VCaP (cell line): ENCODE measurements at regions not wholly inside any gene's neighbourhood (a gene's known extent, or its start where the extent isn't known, plus 50 kb on each side); places are given as distances from the start of the nearest gene placed in this dataset.
"Not testable (repeated sequence)": the region's sequence is repeated elsewhere in the genome, so short reads cannot be mapped to it uniquely, and the experiment has no call there.

Experiments
- H3K27ac ChIP-seq: fragments of 450-650 bp; 2 replicates; pipeline ENCODE4 v1.5.1; 2017
- TF ChIP-seq, protein P1 (sequence below): fragments of 450-650 bp; conservative IDR thresholded peaks from 2 replicates; pipeline ENCODE4 v1.5.1; 2017; ENCODE audit warnings: mild to moderate bottlenecking, moderate library complexity

DNA sequence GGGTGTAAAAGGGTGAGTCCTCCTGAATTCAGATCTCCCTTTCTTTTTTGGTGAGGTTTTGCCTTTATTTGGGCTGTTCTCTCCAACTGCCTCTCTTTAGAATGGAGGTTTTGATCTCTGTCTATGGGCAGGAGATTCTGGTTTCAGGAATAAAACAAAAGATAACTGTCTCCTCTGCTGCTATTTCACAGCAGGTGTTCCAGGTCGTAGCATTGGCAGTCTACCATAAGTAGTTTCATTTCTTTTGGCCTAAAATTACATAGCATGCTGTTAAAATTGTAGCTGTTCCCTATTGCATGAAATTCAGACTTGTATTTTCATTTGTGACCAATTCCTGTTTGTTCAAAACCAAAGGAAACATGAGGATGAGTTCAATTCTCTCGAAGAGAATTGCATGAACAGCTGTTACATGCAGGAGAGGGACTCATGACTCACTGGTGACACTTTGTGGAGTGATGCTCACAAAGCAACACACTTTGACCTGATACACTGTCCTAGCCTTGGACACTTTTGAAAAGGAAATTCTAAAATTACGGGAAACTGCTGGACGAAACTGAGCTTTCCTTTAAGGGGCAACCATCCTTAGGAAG is 76.8 kb upstream of the SIRPG start:
- no peak overlapping the region for H3K27ac ChIP-seq
- TF ChIP-seq, protein P1, sequence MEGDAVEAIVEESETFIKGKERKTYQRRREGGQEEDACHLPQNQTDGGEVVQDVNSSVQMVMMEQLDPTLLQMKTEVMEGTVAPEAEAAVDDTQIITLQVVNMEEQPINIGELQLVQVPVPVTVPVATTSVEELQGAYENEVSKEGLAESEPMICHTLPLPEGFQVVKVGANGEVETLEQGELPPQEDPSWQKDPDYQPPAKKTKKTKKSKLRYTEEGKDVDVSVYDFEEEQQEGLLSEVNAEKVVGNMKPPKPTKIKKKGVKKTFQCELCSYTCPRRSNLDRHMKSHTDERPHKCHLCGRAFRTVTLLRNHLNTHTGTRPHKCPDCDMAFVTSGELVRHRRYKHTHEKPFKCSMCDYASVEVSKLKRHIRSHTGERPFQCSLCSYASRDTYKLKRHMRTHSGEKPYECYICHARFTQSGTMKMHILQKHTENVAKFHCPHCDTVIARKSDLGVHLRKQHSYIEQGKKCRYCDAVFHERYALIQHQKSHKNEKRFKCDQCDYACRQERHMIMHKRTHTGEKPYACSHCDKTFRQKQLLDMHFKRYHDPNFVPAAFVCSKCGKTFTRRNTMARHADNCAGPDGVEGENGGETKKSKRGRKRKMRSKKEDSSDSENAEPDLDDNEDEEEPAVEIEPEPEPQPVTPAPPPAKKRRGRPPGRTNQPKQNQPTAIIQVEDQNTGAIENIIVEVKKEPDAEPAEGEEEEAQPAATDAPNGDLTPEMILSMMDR: peak; percentile 69

DNA sequence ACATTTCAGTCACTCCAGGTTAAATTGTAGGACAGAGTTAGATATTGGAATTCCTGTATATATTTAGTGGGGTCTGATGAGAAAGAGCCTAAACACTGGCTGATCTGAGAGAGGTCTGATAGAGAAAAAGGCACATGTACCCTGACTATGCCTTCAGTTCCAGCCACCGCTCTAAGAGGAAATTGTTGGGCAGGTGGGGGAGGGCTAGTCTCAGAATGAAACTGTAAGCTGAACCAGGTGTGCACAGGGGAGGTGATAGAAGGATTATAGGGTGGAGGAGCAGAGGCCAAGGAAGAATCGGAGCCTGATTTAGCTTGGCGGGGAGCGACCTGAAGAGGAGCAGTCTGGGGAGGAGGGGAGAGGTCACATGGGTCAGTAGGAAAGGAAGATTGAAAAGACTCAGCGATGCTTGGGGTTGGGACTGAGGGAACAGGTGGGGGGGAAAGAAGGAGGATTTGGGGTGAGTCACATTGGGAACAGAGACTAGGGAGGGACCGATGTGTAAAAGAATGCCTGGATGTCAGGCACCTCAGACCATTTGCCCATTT is 74.3 kb upstream of the SIRPG start:
- H3K27ac ChIP-seq: not testable (repeated sequence)

DNA sequence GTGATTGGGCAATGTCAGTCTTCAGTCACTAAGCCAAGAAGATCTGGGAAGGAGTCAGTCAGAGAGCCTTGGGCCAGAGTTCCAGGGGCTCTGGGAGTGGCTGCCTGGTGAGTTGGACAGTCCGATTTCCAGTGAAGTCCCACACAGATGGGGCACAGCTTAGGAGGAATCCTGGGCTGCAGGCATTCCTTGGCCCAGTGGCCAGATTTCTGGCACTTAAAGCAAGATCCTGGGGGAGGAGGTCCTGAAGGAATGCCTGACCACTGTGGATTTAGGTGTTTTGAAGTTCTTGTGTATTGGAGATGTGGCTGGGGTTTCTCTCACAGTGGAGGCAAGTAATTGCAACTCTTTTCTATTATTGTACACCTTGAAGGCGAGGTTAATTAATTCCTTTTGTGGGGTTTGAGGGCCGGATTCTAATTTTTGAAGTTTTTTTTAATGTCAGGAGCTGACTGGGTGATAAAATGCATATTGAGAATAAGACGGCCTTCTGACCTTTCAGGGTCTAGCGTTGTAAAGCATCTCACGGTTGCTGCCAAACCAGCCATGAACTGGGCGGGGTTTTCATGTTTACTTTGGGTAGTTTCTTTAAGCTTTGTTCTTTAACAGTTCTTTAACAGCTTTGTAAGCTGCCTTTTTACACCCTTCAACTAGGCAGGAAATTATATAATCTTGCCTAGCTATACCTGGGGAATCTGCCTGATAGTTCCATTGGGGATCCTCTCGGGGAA is 73.6 kb upstream of the SIRPG start:
- H3K27ac ChIP-seq: not testable (repeated sequence)

DNA sequence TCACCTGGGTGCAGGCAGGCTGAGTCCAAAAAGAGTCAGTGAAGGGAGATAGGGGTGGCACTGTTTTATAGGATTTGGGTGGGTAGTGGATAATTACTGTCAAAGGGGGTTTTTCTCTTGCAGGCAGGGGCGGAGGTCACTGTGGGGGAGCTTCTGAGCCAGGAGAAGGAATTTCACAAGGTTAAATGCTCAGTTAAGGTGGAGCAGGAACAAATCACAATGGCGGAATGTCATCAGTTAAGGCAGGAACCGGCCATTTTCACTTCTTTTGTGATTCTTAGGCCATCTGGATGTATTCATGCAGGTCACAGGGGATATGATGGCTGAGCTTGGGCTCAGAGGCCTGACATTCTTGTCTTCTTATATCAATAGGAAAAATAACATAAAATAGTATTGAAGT is 69.7 kb upstream of the SIRPG start:
- H3K27ac ChIP-seq: not testable (repeated sequence)

DNA sequence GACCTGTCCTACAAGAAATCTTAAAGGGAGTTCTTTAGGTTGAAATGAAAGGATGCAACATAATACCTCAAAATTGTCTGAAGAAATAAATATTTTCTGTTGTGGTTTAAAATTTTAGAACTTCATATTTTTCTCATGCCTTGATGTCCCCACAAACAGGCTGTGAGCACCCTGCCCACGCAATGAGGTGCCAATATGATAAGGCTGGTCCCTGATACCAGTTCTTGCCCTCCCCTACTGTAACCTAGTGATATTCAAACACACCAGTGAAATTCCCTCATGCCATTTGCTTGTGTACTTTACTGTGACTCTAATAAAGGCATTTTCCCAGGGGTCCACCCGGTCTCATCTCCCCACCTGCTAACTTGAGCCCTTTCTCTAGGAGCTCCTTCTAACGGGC is 67.3 kb upstream of the SIRPG start:
- TF ChIP-seq, protein P1: no peak
- H3K27ac ChIP-seq: no peak overlapping the region

DNA sequence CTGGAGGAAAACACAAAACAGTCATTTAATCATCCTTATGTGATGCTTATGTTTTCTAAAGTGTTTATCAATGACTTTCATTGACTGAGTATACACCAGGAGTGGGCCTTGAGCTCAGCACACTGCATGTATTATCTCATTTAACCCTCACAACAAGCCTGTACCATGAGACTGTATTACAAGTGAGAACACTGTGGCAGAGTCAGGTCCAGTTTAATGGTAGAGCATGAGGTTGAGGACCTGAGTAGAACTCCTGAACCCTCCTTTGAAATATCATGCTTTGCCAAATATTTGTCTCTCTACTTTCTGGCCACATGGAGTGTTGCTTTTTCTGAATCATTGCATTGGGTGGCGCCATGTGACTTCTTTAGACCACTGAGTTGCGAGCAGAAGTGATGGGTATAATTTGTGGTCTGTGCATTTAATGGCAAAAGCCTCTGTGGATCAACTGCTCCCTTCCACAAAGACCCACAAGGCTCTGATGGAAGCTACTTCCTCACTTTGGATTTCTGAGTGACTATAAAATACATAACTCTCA is 65.0 kb upstream of the SIRPG start:
- TF ChIP-seq, protein P1: no peak
- no peak overlapping the region for H3K27ac ChIP-seq

DNA sequence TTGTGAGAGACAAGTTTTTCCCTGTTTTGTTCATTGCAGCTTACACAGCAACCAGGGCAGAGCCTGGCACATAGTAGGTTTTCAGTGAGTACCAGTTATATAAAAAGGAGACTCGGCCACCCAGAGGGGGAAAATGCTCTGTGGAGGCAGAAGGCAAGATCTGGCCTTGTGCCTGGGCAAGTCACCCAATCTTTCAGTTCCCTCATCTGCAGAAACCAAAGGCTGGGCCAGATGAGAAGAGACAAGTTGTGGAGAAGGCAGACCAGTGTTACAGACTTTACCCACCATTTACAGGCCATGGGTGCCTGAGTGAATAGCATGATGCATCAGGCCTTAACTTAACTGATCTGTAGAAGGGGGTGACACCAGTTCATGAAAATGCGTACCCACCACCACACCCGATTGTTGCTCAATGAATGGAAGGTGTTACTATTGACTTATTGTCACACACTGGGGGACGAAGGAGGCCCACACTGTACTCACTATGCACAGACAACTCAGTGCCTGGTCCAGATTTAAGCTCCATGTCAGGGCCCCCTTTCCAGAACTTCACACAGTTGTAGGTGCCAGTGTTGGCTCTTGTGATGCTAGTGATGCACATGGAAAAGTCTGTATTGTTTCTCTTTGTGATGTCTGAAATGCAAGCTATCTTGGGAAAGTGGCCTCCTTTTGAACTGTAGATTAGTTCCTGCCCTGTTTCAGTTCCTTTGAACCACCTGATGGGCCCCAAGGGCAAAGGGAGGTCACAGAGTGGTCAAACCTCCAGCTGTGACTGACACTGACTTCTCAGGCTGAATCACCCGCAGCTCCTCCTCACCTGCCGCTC is 64.3 kb upstream of the SIRPG start:
- no peak overlapping the region for H3K27ac ChIP-seq
- TF ChIP-seq, protein P1: no peak

DNA sequence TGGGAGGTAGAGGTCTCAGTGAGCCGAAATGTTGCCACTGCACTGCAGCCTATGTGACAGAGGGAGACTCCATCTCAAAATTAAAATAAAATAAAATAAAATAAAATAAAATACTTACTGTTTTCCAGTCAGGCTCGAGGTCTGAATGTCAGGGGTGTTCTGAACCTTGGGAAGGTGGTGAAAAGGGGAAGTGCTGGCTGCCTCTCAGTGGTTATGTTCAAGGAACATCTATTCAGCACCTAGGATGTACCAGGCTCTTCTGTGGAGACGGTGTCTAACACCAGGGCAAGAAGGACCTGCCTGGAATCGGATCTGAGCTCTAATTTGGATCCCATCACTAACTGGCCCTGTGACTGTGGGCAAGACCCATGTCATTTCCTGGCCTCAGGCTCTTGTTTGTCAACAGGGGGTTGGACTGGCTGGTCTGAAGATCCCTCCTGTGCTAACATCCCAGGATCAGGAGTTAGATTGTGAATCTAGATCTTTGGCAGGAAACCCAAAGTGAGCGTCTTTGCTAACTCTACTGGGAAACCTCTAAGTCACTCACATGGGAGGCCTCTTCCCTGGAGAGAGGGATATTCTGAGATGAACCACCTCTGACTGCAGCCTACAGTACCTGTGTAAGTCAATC is 63.4 kb upstream of the SIRPG start:
- TF ChIP-seq, protein P1: no peak

More for the DNA sequence above, 63.4 kb upstream of the SIRPG start:
- H3K27ac ChIP-seq: no peak overlapping the region
